ENCODE measurements at regions not wholly inside any gene's neighbourhood (a gene's known extent, or its start where the extent isn't known, plus 50 kb on each side); places are given as distances from the start of the nearest gene placed in this dataset.

DNA sequence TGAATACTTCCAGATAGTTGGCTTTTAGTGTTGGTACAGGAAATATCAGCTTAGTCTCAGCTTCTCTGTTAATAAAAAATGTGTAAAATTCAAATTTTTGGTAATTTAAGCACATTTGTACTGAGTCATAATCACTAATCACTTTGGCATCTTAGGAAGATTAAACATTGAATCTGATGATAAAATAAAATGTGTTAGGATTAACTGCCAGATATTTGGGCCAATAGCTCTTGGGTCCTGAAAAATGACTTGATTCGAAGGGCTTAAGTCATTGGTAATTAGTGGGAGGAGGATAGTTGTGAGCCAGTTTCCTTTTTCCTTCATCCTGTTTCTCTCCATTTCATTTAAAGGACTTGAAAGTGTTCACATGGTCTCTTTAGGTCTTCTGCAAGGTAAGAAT lies 426.1 kb downstream of the RFPL4B start:
- DNase-seq (ENCODE audit: extremely low spot score, unreplicated experiment) = no peak
- TF ChIP-seq, protein P1, sequence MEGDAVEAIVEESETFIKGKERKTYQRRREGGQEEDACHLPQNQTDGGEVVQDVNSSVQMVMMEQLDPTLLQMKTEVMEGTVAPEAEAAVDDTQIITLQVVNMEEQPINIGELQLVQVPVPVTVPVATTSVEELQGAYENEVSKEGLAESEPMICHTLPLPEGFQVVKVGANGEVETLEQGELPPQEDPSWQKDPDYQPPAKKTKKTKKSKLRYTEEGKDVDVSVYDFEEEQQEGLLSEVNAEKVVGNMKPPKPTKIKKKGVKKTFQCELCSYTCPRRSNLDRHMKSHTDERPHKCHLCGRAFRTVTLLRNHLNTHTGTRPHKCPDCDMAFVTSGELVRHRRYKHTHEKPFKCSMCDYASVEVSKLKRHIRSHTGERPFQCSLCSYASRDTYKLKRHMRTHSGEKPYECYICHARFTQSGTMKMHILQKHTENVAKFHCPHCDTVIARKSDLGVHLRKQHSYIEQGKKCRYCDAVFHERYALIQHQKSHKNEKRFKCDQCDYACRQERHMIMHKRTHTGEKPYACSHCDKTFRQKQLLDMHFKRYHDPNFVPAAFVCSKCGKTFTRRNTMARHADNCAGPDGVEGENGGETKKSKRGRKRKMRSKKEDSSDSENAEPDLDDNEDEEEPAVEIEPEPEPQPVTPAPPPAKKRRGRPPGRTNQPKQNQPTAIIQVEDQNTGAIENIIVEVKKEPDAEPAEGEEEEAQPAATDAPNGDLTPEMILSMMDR (IDR thresholded peaks at IDR 0.05) = no peak
- H3K27ac Mint-ChIP-seq (ENCODE audit: unreplicated experiment) = no peak overlapping the region
- H3K36me3 Mint-ChIP-seq (ENCODE audit: unreplicated experiment) = peaks cover 2% of the 10 kb centered on the region
- no peaks in the 10 kb centered on the region for H3K4me1 Mint-ChIP-seq (ENCODE audit: unreplicated experiment)
- H3K27me3 Mint-ChIP-seq (ENCODE audit: unreplicated experiment) = no peaks in the 10 kb centered on the region
- peaks cover 19% of the 10 kb centered on the region for H3K9me3 Mint-ChIP-seq (ENCODE audit: unreplicated experiment)
- H3K4me3 Mint-ChIP-seq (ENCODE audit: unreplicated experiment) = no peak overlapping the region

DNA sequence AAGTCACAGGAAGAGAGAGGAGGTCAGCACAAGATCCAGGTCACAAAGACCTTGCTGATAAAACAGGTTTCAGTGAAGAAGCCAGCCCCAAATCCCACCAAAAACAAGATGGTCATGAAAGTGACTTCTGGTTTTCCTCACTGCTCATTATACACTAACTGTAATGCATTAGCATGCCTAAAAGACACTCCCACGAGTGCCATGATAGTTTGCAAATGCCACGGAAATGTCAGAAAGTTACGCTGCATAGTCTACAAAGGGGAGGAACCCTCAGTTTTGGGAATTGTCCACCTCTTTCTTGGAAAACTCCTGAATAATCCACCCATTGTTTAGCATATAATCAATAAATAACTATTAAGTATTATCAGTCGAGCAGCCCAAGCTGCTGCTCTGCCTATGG lies 427.2 kb downstream of the RFPL4B start:
- Mint-ChIP-seq H3K9me3 (ENCODE audit: unreplicated experiment) (peaks cover 13% of the 10 kb centered on the region), H3K36me3 (ENCODE audit: unreplicated experiment) (peaks cover 2% of the 10 kb centered on the region), H3K27me3 (ENCODE audit: unreplicated experiment) (no peaks in the 10 kb centered on the region), H3K27ac (ENCODE audit: unreplicated experiment) (no peak overlapping the region), H3K4me3 (ENCODE audit: unreplicated experiment) (no peak overlapping the region), H3K4me1 (ENCODE audit: unreplicated experiment) (peaks cover 4% of the 10 kb centered on the region)
- DNase-seq (ENCODE audit: extremely low spot score, unreplicated experiment) = no peak
- TF ChIP-seq, protein P1 (IDR thresholded peaks at IDR 0.05) = no peak

DNA sequence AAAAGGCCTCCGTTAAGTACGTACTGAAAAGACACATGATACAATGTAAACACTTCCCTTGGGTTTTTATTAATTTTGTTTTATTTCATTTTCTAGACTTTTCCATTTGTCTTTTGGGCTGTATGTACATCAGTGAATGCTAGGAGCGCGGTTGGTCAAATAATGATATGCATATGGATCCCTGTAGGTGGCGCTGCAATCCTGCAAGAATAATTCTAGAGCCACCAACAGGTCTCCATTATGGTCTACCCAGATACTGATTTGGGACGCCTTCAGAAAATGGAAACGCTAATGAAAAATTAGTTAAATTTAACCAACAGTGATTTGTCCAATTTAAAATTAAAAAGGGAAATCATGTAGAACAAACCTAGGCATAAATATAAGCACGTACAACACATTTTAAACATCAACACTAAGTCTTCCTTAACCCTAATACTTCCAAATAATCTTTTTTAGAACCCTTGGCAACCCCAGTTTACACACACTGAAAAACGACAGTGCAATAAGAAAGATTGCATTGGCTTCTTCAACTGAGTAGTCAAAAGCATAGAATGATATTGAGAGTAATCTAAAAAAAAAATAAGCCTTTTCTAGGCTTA lies 433.5 kb downstream of the RFPL4B start:
- H3K27ac Mint-ChIP-seq (ENCODE audit: unreplicated experiment) = peak overlapping the region; percentile 71

DNA sequence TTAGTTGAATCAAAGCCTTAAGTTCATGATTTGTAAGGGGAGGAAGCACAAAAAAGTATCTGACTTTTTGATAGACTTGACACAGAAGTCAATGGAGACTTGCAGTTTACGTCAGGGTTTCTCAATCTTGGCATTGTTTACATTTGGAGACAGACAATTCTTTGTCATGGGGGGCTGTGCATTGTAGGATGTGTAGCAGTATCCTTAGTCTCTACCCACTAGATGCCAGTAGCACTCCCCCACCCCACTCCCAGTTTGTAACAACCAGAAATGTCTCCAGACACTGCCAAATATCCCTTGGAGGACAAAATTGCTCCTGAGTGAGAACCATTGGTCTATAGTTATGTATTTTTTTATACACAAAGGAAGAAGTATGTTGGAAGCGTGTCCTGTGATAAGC lies 434.1 kb downstream of the RFPL4B start:
- H3K9me3 Mint-ChIP-seq (ENCODE audit: unreplicated experiment) = peaks cover 15% of the 10 kb centered on the region
- peaks cover 12% of the 10 kb centered on the region for H3K36me3 Mint-ChIP-seq (ENCODE audit: unreplicated experiment)
- peak overlapping the region; percentile 87 for H3K27ac Mint-ChIP-seq (ENCODE audit: unreplicated experiment)
- H3K4me3 Mint-ChIP-seq (ENCODE audit: unreplicated experiment) = no peak overlapping the region
- DNase-seq (ENCODE audit: extremely low spot score, unreplicated experiment) = no peak
- no peaks in the 10 kb centered on the region for H3K27me3 Mint-ChIP-seq (ENCODE audit: unreplicated experiment)
- TF ChIP-seq, protein P1 (IDR thresholded peaks at IDR 0.05) = peak; percentile 44
- peaks cover 28% of the 10 kb centered on the region for H3K4me1 Mint-ChIP-seq (ENCODE audit: unreplicated experiment)

More for the DNA sequence above, 433.5 kb downstream of the RFPL4B start:
- DNase-seq (ENCODE audit: extremely low spot score, unreplicated experiment) = peak; percentile 87
- TF ChIP-seq, protein P1 (IDR thresholded peaks at IDR 0.05) = peak; percentile 85
- H3K27me3 Mint-ChIP-seq (ENCODE audit: unreplicated experiment) = no peaks in the 10 kb centered on the region
- peaks cover 28% of the 10 kb centered on the region for H3K4me1 Mint-ChIP-seq (ENCODE audit: unreplicated experiment)
- peaks cover 15% of the 10 kb centered on the region for H3K9me3 Mint-ChIP-seq (ENCODE audit: unreplicated experiment)
- H3K36me3 Mint-ChIP-seq (ENCODE audit: unreplicated experiment) = peaks cover 12% of the 10 kb centered on the region
- H3K4me3 Mint-ChIP-seq (ENCODE audit: unreplicated experiment) = no peak overlapping the region

DNA sequence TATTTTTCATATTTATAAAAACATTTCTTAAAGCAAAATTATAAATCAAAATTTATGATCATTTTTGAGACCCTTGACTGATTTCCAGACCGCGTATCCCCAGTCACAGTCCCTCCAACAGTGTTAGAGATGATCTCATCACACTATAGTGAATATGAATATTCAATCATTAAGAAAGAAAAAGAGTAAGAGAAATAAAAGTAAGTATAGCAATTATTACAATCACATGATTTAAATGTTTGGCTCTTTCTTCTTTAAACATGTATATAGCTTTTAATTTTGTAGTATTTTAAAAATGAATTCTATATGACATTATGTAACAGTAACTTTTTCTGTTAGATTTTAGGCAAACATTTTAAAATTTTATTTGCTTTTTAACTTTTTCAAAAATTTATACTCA lies 438.3 kb downstream of the RFPL4B start:
- Mint-ChIP-seq H3K4me1 (ENCODE audit: unreplicated experiment) (peaks cover 41% of the 10 kb centered on the region), H3K27me3 (ENCODE audit: unreplicated experiment) (no peaks in the 10 kb centered on the region), H3K36me3 (ENCODE audit: unreplicated experiment) (peaks cover 14% of the 10 kb centered on the region), H3K9me3 (ENCODE audit: unreplicated experiment) (peaks cover 19% of the 10 kb centered on the region), H3K4me3 (ENCODE audit: unreplicated experiment) (no peak overlapping the region), H3K27ac (ENCODE audit: unreplicated experiment) (no peak overlapping the region)
- TF ChIP-seq, protein P1 (IDR thresholded peaks at IDR 0.05) = no peak
- DNase-seq (ENCODE audit: extremely low spot score, unreplicated experiment) = no peak

Measured in osteocyte (in vitro differentiated cells).